IPS-20b (cell line): ENCODE measurements at regions not wholly inside any gene's neighbourhood (a gene's known extent, or its start where the extent isn't known, plus 50 kb on each side); places are given as distances from the start of the nearest gene placed in this dataset.

Experiments used
- H3K27ac ChIP-seq: one replicate; pipeline ENCODE4 v1.5.1; 2013; ENCODE audit warnings: low read length
- H3K27me3 ChIP-seq: 2 replicates; pipeline ENCODE4 v1.6.1; 2013; ENCODE audit warnings: mild to moderate bottlenecking, low read length, inconsistent platforms; ENCODE audit not compliant: insufficient read depth
- H3K36me3 ChIP-seq: 2 replicates; pipeline ENCODE4 v1.6.1; 2013; ENCODE audit warnings: low read depth, mild to moderate bottlenecking, inconsistent platforms, low read length, moderate library complexity; ENCODE audit not compliant: insufficient read depth
- H3K4me1 ChIP-seq: 2 replicates; pipeline ENCODE4 v1.6.1; 2013; ENCODE audit warnings: mild to moderate bottlenecking, control low read depth, inconsistent platforms, low read length, moderate library complexity; ENCODE audit not compliant: insufficient read depth
- H3K4me3 ChIP-seq: 2 replicates; pipeline ENCODE4 v1.5.1; 2013; ENCODE audit warnings: mild to moderate bottlenecking, low read length, inconsistent platforms
- H3K9ac ChIP-seq: 2 replicates; pipeline ENCODE4 v1.6.1; 2013; ENCODE audit warnings: low read depth, mild to moderate bottlenecking, inconsistent platforms, low read length, moderate library complexity
- H3K9me3 ChIP-seq: 2 replicates; pipeline ENCODE4 v1.6.1; 2013; ENCODE audit warnings: mild to moderate bottlenecking, low read depth, low read length, inconsistent platforms; ENCODE audit not compliant: insufficient read depth

DNA sequence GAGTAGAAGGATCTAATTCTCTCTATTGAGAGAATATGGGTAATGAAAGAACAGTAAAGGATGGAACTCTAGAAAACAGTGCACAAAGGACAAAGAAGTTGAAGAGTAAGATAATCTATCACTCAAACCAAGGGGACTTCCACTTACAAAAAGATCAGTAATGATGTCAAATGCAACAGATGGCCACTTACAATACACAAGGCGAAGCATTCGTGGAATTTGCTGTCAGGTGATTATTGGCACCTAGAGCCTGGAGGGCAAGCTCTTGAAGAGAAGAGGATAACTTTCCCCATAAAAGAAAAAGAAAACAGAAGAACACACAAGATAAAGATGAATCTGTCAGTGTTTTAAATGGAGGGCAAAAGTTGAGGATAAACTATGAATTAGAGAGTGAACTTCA, 256.0 kb upstream of the TCF21 start:
- Histone ChIP-seq H3K27ac (no peak overlapping the region), H3K27me3 (no peaks in the 10 kb centered on the region), H3K9me3 (no peaks in the 10 kb centered on the region), H3K4me1 (no peaks in the 10 kb centered on the region), H3K9ac (no peak overlapping the region), H3K4me3 (no peak overlapping the region), H3K36me3 (no peaks in the 10 kb centered on the region)

DNA sequence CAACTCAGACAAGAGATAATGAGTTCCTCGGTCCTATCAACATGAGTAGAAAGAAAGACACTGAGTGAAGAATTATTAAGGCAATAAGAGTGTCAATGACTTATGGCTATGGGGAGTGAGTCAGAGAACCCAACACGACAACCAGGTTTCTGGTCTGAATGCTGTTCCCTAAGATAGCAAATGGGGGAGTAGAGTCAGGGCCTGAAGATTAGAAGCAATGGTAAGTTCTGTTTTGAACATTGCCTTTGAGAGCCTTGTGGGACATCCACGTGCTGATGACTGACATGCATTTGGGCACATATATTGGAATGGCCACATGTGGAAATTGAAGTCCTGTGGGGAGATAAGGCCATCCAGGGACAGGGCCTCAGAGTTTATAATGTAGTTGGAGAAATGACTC, 254.4 kb upstream of the TCF21 start:
- H3K36me3 ChIP-seq: no peaks in the 10 kb centered on the region
- H3K27me3 ChIP-seq: no peaks in the 10 kb centered on the region
- H3K4me3 ChIP-seq: no peak overlapping the region
- H3K27ac ChIP-seq: no peak overlapping the region
- H3K9ac ChIP-seq: no peak overlapping the region
- no peaks in the 10 kb centered on the region for H3K9me3 ChIP-seq
- no peaks in the 10 kb centered on the region for H3K4me1 ChIP-seq

DNA sequence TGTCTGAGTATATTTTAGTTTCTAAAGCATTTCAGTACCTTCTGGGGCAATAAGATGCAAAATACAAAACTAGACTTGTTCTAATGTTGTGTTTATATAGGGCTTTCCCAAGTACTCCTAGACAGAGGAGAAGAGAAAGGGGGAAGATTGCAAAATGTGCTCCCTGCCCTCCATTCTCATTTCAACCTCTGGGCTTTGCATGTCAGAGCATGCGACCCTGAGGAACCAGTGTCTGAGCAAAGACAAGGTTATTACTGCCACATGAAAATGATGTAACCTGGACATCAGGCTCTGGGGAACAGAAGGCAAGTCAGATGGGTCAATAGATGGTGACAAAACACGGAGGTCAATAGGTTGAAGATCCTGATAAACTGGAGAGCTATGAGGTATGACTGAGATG, 253.5 kb upstream of the TCF21 start:
- Histone ChIP-seq H3K4me1 (no peaks in the 10 kb centered on the region), H3K4me3 (no peak overlapping the region), H3K9ac (no peak overlapping the region), H3K9me3 (no peaks in the 10 kb centered on the region), H3K27ac (no peak overlapping the region), H3K36me3 (no peaks in the 10 kb centered on the region), H3K27me3 (no peaks in the 10 kb centered on the region)

DNA sequence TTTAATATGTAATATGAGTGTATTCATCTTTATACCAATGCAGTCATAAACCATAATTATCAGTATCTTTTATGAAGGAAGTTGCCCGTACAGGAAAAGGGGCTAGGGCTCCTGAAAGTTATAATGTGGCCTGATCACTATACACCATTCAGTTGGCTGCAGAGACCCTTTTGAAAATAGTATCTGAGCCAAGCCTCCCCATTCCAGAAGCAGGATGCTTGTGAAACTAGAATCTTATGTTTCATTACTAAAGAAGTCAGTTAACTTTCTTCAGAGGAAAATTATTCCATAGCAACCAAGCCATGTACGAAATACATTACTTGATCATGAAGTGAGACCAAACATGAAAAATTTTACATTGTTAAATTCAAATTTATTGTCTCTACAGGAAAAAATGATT, 251.5 kb upstream of the TCF21 start:
- Histone ChIP-seq H3K9me3 (no peaks in the 10 kb centered on the region), H3K27me3 (no peaks in the 10 kb centered on the region), H3K27ac (no peak overlapping the region), H3K4me1 (no peaks in the 10 kb centered on the region), H3K36me3 (no peaks in the 10 kb centered on the region), H3K9ac (no peak overlapping the region), H3K4me3 (no peak overlapping the region)

DNA sequence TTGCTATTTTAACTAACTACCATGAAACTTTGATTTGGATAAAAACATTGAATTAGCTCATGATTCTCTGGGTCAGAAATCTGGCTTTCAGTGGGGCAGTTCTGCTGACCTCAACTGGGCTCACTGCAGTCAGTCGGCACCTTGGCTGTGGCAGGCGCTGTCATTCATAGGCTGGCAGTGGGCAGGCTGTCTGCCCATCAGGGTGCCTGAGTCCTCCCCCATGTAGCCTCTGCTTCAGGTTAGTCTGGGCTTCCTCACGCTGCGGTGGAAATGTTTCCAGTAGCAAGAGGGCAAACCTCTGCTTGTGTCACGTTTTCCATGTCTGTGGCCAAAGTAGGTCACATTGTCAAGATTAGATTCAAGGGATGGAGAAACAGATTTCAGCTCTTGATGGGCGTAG, 251.0 kb upstream of the TCF21 start:
- H3K4me3 ChIP-seq: no peak overlapping the region
- H3K27ac ChIP-seq: no peak overlapping the region
- H3K9ac ChIP-seq: no peak overlapping the region
- H3K27me3 ChIP-seq: no peaks in the 10 kb centered on the region
- no peaks in the 10 kb centered on the region for H3K9me3 ChIP-seq
- no peaks in the 10 kb centered on the region for H3K36me3 ChIP-seq
- no peaks in the 10 kb centered on the region for H3K4me1 ChIP-seq

DNA sequence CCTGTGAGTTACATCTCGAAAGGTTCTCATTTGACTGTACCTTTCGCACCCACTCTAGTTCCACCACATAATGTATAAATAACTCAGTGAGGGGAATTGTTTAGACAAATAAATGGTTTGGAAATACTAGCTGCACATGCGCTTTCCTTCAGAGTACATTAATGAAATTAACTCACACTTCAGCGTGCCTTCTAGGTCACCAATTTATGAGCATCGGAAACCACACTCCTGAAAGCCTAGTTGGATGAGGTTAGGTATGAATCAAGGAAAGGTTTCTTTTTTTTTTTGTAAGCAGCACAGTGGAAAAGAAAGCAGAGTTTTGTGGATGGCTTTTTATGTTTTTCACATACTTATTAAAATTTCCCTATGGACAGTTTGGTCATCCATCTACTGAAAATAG, 247.8 kb upstream of the TCF21 start:
- Histone ChIP-seq H3K4me3 (no peak overlapping the region), H3K9ac (no peak overlapping the region), H3K27ac (no peak overlapping the region), H3K4me1 (peaks cover 12% of the 10 kb centered on the region; the same call in 1 of the 2 replicates), H3K27me3 (no peaks in the 10 kb centered on the region), H3K9me3 (no peaks in the 10 kb centered on the region), H3K36me3 (no peaks in the 10 kb centered on the region)

DNA sequence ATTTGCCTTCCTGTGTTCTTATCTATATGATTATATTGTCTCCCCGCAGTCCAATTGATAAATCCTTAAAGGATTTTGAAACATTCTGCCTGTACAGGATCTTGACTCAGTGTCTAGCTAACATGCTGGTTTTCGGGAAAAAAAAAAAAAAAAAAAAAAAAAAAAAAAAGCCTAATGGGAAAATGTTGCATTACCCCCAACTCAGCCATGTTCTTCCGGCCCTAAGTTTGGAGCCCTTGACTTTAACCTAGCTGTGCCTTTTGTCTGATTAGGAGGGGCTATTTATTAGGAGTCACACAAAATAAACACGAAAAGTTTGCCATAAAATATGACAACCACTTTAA, 244.4 kb upstream of the TCF21 start:
- Histone ChIP-seq H3K36me3 (no peaks in the 10 kb centered on the region), H3K9ac (no peak overlapping the region), H3K9me3 (no peaks in the 10 kb centered on the region), H3K4me3 (no peak overlapping the region), H3K27ac (no peak overlapping the region), H3K4me1 (peaks cover 15% of the 10 kb centered on the region; the same call in 1 of the 2 replicates), H3K27me3 (no peaks in the 10 kb centered on the region)

DNA sequence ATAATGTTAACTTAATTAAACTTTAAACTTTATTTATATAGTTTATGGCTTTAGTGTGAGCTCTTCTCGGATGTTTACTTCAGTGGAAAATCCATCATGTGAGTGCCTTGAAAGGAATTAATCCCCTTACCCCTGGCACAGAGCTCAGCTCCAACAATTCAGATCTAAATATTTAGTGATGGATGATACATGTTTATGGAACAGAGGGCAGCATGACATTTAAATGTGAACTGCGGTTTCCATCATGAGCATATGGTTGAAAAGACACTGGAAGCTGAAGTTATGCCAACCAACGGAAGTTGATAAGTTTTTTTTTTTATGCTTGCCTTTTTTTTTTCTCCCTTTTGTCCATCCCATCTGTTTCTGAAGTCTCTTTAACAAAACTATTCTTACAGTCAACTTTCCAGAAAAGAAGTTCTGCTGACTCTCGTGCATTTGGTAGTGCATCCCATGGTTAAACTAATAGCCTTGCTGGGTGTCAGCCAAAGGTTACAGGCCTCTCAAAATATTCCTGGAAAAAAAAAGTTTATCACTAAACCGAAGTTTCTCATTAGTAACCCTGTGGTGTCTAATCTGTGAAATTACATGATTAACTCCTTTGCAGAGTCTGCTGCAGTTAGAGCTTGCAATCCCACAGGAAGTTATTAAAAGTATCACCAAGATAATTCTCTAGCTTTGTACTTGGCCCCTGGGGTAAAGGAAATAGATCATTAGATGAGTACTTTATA, 243.9 kb upstream of the TCF21 start:
- no peak overlapping the region for H3K9ac ChIP-seq

DNA sequence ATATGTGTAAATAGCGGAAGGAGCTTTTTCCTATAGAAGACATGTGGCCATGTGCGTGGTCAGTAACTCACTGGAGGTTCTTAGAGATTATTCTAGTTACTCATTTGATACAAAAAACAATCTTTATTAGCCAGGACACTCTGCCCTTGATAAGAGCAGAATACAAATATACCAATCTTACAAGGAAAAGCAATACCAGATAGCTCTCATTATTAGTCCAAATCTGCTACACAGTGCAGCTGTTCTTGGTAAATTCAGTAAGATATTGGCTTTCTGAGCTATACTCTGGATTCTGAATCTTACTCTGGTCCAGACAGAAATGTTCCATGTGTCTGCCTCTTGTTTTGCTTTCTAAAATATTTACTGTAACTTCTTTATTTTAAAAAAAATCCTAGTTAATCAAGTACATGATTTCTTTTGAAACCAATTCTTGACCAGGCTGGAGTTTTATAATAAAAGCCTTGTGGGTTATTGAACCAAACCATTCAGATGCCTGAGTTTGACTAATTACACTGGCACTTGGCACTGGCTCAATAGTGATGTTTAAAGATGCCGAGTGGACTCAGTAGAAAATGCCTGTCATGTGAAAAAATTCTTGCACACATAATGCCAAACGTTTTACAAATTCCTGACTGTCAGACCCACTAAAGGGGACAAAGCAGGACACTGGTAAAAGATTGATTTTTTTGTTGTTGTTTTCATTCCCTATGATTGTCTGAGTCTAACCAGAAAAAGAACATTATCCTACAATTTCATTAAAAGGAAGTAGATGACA, 242.8 kb upstream of the TCF21 start:
- H3K27me3 ChIP-seq: no peaks in the 10 kb centered on the region
- no peaks in the 10 kb centered on the region for H3K9me3 ChIP-seq
- peaks cover 15% of the 10 kb centered on the region; the same call in 1 of the 2 replicates for H3K4me1 ChIP-seq
- no peaks in the 10 kb centered on the region for H3K36me3 ChIP-seq
- H3K27ac ChIP-seq: no peak overlapping the region
- H3K9ac ChIP-seq: no peak overlapping the region
- H3K4me3 ChIP-seq: no peak overlapping the region

More for the DNA sequence above, 243.9 kb upstream of the TCF21 start:
- Histone ChIP-seq H3K4me3 (no peak overlapping the region), H3K4me1 (peaks cover 15% of the 10 kb centered on the region; the same call in 1 of the 2 replicates), H3K36me3 (no peaks in the 10 kb centered on the region), H3K27ac (no peak overlapping the region), H3K27me3 (no peaks in the 10 kb centered on the region), H3K9me3 (no peaks in the 10 kb centered on the region)

DNA sequence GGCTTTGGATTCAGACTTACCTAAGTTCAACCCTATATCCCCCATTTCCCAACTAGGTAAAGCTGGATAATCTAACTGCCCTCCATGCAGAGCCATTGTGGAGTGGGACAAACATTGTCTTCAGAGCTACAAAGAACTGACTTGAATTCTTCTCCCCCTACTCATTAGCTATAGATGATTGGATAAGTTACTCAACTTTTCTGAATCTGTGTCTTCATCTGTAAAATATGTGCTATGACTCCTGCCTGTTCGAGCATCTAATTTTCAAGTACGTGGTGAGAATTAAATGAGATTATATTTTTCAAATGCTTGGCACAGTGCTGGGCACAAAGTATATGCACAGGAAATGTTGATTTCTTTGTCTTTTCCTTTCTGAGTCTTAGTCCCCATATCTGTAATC, 240.3 kb upstream of the TCF21 start:
- Histone ChIP-seq H3K36me3 (no peaks in the 10 kb centered on the region), H3K9me3 (no peaks in the 10 kb centered on the region), H3K27me3 (no peaks in the 10 kb centered on the region), H3K27ac (no peak overlapping the region), H3K9ac (no peak overlapping the region), H3K4me1 (peaks cover 15% of the 10 kb centered on the region; the same call in 1 of the 2 replicates), H3K4me3 (no peak overlapping the region)

DNA sequence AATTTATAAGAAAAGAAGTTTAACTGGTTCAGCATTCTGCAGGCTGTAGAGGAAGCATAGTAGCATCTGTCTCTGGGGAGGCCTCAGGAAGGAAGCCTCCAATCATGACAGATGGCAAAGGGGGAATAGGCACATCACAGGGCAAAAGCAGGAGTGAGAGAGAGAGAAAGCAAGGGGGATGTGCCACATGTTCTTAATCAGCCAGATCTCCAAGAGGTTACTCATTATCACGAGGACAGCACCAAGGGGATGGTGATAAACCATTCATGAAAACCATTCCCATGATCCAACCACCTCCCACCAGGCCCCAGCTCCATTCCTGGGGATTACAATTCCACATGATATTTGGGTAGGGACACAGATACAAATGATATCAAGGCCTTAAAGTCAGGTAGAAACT, 217.5 kb upstream of the TCF21 start:
- H3K36me3 ChIP-seq: no peaks in the 10 kb centered on the region
- H3K27ac ChIP-seq: no peak overlapping the region
- no peak overlapping the region for H3K4me3 ChIP-seq
- no peaks in the 10 kb centered on the region for H3K9me3 ChIP-seq
- no peaks in the 10 kb centered on the region for H3K27me3 ChIP-seq
- H3K4me1 ChIP-seq: no peaks in the 10 kb centered on the region; the same call in 1 of the 2 replicates
- H3K9ac ChIP-seq: no peak overlapping the region

DNA sequence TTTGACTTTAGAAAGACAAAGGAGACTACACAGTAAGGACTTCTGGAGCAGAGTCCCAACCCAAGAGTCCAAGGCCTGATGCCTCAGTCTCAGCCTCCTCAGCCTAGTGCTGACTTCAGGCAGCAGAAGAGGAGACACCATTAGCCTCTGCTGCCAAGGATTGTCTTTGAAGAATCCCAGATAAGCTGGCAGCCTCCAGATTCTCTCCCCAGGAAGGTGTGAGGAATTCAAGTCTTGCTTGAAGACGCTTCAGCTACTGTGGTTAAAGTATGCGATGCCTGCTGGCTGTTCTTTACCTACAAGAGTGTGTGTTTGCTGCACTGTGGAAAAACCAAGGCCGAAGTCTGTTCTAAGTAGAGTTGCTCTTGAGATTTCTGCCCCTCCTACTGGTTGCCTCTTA, 215.9 kb upstream of the TCF21 start:
- no peaks in the 10 kb centered on the region; the same call in 1 of the 2 replicates for H3K4me1 ChIP-seq
- no peak overlapping the region for H3K9ac ChIP-seq
- no peak overlapping the region for H3K27ac ChIP-seq
- no peaks in the 10 kb centered on the region for H3K36me3 ChIP-seq
- no peak overlapping the region for H3K4me3 ChIP-seq
- no peaks in the 10 kb centered on the region for H3K27me3 ChIP-seq
- no peaks in the 10 kb centered on the region for H3K9me3 ChIP-seq
